Kidney glomerular epithelial cell (primary cell): ENCODE measurements at regions not wholly inside any gene's neighbourhood (a gene's known extent, or its start where the extent isn't known, plus 50 kb on each side); places are given as distances from the start of the nearest gene placed in this dataset.
"Not testable (repeated sequence)": the region's sequence is repeated elsewhere in the genome, so short reads cannot be mapped to it uniquely, and the experiment has no call there.

Experiments
- DNase-seq: peaks from one replicate; lab custom pipeline; 2025; lab: John Stamatoyannopoulos, UW

DNA sequence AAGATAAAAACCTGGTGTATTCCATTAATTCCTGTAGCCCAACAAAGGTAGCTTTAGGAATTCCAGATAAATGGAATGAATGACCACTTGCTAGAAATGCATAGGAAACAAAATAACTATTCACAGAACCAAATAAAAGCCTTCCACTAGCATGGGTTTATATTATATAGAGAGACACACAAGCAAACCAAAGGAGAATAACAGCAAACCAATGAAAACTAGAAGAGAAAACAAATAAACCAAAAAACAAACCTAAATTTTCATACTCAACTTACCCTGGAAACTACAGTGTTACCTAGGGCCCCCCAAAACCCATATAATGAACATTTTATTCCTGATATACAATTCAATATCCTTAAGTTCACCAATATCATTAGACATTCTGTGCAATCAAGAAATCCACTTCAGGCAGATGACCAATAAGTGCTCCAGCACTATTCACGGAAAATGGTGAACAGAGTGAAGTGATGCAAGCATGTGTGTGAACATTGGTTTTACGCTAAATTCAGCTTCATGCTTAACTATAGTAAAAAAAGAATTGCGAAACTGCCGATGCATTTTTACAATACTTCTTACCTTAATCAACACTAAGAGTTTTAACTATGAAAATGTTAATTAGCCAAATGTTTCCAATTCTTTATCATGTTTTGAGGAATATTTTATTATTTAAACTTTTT is 1108.4 kb upstream of the TMEM132C start:
- DNase-seq = no peak

- no peak for DNase-seq
These were observed 1105.5 kb upstream of the TMEM132C start for GRCh38 chr12:127161466-127161865.

DNA sequence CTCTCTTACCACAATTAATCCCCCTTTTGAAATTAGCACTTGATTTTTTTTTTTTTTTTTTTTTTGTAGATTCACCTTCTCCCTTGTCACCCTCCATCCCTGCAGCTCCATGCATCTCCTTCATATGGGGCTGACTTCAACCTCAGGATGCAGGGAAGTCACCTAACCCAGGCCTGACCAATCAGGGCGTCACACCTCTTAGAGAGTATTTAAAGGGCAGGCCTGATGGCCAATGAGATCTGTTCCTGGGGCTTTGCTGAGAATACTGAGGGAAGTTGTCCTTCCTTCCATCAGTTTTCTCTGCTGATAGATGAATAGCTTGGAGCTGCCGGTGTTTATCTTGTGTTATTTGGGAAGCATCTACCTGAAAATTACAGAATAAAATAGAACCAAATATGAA is 1104.7 kb upstream of the TMEM132C start:
- DNase-seq = no peak

- peak; percentile 42 for DNase-seq
These were observed 1104.1 kb upstream of the TMEM132C start for GRCh38 chr12:127162902-127163301.

DNA sequence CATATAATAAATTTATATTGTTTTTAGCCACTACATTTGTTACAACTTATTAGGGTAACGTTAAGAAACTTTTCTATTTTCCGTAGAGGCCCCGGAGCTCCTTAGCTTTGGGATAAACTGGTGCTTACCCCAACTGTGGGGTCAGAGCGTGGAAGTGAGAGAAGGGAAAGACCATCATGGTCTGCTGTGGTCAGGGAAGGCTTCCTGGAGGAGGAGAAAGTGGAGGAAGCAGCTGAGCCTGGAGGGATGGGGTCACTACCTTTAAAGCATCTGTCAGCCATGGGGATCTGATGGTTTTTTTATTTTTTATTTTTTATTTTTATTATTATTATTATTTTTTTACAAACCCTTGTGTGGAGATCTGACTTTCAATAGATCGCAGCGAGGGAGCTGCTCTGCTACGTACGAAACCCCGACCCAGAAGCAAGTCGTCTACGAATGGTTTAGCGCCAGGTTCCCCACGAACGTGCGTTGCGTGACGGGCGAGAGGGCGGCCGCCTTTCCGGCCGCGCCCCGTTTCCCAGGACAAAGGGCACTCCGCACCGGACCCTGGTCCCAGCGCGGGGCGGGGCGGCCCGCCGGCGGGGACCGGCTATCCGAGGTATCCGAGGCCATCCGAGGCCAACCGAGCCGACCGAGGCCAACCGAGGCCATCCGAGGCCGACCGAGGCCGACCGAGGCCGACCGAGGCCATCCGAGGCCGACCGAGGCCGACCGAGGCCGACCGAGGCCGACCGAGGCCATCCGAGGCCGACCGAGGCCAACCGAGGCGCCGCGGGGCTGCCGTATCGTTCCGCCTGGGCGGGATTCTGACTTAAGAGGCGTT is 1101.2 kb upstream of the TMEM132C start:
- DNase-seq = peak; percentile 87

DNA sequence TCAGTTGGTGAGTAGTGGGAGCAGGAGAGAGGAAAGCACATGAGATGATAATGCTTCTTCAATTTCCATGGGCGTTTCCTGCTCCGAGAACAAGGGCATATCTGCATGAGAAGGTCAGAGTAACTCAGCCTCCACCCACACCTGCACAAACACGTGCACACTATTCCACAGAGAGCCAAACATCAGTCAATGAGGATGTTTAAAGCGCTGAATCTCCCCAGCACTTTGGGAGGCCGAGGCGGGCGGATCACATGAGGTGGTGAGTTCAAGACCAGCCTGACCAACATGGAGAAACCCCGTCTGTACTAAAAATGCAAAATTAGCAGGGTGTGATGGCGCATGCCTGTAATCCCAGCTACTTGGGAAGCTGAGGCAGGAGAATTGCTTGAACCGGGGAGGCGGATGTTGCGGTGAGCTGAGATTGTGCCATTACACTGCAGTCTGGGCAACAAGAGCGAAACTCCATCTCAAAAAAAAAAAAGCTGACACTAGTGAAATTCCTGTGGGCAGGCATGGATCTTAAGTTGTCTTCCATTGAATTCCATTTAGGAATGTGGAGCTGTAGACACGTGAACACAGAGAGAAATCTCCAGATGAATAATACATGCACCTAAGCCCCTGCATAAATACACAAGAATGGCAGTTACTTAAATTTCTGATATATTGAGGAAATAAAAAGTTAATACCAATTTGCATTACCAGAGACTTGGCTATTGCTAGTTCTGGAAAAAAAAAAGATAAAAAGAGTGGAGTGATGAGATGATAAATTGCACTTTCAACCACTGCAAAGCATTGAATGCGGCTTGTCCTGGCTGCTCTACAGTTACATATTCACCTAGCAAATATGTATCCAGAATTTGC is 1097.4 kb upstream of the TMEM132C start:
- DNase-seq = no peak

DNA sequence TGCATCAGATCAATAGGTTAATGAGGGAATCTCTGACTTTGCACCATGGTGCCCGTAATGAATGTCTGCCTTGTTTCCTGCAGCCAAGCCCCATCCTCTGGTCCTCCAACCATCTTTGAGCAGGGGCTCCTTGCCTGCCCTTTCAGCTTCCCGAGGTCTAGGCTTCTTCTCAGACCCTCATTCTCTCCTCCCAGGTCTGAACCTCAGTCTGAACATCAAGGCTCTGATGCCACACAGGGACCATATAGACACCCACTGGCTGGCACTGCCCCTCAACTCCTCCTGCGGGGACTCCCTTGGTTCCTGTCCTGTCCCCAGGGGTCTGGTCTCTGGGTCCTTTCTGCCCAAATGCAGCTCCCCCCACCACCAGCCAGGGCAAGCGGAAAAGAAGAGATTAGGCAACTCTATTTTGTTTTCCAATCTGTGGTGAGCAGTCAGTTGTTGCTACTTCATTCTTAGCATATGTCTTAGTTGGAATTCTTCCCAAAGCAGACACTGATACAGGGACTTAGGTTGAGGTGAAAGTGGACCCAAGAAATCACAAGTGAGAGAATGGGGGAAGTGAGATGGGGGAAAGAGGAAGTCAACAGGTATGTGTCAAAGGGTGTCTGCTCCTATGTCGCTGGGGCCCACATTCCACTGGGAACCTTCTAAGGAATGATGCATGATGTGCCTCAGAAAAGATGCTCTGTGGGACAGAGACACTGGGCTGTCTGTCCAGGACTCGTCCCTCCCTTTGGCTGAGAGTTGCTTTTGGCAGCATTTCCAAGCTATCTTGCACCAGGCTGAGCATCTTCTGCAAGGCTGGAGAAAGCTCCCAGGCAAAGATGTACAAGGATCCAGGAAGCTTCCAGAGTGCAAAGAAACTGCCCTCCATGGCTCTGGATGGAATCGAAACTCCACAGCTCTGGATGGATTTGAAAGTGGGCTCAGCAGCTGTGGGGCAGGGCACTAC is 1096.5 kb upstream of the TMEM132C start:
- DNase-seq = no peak

DNA sequence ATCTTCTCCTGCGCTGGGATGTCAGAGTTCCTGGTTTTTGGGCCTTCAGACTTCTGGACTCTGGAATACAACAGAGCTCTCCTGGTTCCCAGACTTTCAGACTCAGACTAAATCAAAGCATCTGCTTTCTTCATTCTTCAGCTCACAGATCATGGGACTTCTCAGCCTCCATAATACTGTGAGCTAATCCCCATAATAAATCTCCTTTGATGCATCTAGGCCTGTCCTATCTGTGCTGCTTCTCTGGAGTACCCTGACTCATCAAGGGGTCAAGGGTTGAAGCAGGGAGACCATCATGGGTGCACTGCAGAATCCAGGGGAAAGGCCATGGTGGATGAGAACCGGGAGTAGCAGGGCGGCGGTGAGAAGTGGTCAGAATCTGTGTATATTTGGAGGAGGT is 1094.1 kb upstream of the TMEM132C start:
- DNase-seq = no peak

DNA sequence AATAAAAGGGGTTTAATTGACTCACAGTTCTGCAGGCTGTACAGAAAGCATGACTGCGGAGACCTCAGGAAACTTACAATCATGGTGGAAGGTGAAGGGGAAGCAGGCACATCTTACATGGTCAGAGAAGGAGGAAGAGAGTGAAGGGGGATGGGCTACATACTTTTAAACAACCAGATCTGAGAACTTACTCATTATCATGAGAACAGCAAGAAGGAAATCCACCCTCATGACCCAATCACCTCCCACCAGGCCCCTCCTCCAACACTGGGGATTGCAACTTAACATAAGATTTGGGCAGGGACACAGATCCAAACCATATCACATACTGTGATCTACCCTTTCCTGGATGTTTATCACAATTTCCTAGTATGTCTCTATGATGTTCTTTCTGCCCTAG is 1093.0 kb upstream of the TMEM132C start:
- DNase-seq = not testable (repeated sequence)

DNA sequence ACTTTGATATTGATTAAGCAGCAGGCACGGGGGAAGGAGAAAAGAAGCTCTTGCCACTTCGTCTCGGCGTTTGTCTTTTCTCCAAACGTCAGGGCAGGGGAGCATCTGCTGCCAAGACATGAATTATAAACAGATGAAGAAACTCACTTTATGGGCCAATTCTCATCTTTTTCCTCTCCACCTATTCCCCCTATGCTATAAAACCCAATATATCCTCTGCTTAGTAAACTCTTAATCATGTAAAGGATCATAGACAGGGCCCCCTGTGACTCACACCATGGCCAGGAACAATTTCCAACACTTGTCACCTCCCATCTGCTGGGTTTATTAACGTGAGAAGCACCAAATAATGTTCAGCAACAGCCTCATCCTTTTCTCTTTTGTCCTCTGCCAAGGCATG is 1092.1 kb upstream of the TMEM132C start:
- DNase-seq = no peak

- DNase-seq = no peak
These were observed 1091.6 kb upstream of the TMEM132C start for GRCh38 chr12:127175361-127175760.

DNA sequence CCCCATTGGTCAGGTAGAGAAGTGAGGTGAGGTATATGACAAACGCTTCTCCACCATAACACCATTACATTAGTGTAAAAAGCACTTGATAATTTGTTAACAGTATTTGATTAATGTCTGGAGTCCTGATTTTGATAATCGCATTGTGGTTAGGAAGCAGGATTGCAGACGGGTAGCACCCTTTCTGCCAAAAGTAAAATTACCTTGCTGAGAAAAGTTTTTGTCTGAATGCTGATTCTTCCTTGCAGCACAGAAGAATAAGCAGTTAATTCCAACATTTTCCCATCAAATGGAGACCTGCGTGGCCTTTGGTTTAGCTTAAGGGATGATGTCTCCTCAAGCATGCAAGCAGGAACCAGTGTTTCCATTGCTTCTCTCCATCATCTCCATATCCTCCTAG is 1090.2 kb upstream of the TMEM132C start:
- no peak for DNase-seq

DNA sequence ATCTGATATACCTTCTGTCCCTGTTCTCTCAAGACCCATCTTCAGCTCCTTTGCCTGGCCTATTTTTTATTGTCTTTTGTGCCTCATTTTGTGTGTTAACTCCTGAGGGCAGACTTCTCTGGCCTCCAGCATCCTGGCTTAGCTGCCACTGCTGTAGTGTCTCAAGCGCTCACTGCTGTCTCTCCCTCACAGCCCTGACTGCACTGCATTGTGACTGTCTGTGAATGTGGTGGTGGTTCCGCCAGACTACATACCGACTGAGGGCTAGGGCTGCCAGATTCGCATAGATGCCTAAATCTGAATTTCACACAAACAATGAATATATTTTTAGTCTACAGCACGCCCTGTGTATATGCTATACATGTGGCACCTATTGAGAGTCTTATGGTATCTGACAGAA is 1088.9 kb upstream of the TMEM132C start:
- DNase-seq = no peak

- no peak for DNase-seq
These were observed 1088.5 kb upstream of the TMEM132C start for GRCh38 chr12:127178463-127178862.

DNA sequence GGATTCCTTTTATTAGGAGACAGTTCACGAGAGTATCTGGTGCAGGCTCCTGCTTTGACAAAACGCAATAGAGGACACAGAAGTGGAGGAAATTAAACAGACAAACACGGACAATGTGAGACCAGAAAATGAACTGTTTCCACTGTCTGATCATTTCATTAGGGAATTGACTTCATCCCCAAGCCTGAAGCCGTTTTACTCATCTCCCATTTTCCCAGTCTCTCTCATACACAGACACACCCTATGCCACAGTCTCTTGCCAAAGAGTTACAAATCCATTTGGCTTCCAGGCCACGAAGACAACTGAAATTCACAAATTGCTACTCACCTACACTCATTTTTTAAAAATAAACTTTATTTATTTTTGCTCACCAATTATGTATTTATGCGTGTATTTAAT is 1087.8 kb upstream of the TMEM132C start:
- no peak for DNase-seq

DNA sequence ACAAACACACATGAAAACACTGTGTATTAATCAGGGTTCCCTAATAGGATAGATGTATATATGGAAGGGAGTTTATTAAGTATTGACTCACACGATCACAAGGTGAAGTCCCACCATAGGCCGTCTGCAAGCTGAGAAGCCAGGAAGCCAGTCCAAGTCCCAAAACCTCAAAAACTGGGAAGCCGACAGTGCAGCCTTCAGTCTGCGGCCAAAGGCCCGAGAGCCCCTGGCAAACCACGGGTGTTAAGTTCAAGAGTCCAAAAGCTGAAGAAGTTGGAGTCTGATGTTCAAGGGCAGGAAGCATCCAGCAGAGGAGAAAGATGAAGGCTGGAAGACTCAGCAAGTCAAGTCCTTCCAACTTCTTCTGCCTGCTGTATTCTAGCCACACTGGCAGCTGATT is 1085.0 kb upstream of the TMEM132C start:
- no peak for DNase-seq

- no peak for DNase-seq
These were observed 1077.0 kb upstream of the TMEM132C start for GRCh38 chr12:127189992-127190391.

DNA sequence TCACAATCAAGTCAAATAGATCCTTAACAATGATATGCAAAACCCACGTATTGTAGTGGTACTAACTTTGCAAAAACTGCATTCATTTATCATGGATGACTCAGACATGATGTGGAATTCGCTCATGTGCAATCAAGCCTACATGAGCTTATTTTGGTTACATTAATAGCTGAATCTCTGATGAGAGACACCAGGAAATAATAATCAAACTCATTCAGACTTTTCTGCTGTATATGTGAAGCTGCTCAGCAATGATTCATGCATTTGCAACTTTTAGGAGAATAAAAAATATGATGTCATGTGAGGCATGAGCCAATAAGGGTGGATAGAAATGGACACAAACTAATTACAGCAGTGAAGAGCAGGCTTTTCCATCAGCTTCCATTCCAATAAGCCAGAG is 1075.8 kb upstream of the TMEM132C start:
- DNase-seq = peak; percentile 84

DNA sequence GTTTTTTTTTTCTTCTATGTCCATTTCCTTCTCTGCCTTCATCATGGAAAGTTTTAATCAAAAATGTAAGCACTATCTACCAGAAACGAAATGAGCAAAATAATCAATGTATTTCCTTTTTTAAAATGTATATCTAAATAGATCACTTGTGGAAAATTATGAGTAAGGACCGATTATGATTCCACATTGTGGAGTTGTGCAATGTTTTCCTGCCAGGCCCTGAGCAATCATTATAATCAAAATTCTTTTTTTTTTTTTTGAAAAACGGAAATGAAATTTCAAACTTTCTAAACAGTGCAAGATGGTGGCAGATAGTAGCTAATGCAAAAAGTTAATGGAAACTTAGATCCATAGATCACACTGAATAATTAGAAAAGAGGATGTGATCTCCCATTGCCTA is 1074.6 kb upstream of the TMEM132C start:
- DNase-seq = no peak

- no peak for DNase-seq
These were observed 1073.6 kb upstream of the TMEM132C start for GRCh38 chr12:127193341-127193740.

- peak; percentile 20 for DNase-seq
These were observed 1072.8 kb upstream of the TMEM132C start for GRCh38 chr12:127194176-127194575.
